ENCODE measurements at regions not wholly inside any gene's neighbourhood (a gene's known extent, or its start where the extent isn't known, plus 50 kb on each side); places are given as distances from the start of the nearest gene placed in this dataset.

DNA sequence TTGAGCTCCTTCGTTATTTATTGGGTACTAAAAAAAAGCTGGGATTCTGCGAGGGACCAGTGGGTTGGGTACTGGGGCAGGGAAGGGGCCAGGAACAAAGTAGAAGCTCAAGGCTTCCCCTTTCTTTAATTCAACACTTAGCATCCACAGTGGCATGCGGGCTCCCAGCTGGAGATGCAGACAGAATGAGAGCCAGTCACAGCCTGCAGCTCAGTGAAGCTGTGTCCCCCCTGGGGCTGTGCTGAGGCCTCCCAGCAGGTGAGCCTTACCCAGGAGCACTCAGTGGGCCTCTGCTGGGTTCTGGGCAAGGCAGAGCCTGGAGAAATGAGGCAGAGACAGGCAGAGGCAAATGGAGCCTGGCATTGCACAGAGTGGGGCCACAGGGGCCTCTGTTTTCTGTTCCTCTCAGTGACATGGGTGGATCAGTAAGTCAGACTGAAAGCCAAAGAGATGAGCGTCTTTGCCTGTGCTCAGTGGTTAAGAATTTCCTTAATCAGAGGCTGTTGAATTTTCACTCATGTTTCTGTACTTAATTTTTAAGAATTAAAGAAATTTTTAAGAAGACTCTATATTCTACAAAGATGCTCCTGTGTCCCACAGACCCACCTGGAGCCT lies 181.4 kb upstream of the RBPJ start:
- Histone ChIP-seq H3K27ac (no peak overlapping the region), H3K27me3 (no peaks in the 10 kb centered on the region), H3K9me3 (no peaks in the 10 kb centered on the region), H3K4me3 (no peak overlapping the region), H3K4me1 (peaks cover 0 to 16% of the 10 kb centered on the region in 2 donors), H3K36me3 (no peaks in the 10 kb centered on the region)
- TF ChIP-seq, protein P1, sequence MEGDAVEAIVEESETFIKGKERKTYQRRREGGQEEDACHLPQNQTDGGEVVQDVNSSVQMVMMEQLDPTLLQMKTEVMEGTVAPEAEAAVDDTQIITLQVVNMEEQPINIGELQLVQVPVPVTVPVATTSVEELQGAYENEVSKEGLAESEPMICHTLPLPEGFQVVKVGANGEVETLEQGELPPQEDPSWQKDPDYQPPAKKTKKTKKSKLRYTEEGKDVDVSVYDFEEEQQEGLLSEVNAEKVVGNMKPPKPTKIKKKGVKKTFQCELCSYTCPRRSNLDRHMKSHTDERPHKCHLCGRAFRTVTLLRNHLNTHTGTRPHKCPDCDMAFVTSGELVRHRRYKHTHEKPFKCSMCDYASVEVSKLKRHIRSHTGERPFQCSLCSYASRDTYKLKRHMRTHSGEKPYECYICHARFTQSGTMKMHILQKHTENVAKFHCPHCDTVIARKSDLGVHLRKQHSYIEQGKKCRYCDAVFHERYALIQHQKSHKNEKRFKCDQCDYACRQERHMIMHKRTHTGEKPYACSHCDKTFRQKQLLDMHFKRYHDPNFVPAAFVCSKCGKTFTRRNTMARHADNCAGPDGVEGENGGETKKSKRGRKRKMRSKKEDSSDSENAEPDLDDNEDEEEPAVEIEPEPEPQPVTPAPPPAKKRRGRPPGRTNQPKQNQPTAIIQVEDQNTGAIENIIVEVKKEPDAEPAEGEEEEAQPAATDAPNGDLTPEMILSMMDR (IDR thresholded peaks at IDR 0.05) = no peak
- DNase-seq = no peak
- no peak for ATAC-seq
- intact Hi-C loops (cut with DNase I) = no loop called here

DNA sequence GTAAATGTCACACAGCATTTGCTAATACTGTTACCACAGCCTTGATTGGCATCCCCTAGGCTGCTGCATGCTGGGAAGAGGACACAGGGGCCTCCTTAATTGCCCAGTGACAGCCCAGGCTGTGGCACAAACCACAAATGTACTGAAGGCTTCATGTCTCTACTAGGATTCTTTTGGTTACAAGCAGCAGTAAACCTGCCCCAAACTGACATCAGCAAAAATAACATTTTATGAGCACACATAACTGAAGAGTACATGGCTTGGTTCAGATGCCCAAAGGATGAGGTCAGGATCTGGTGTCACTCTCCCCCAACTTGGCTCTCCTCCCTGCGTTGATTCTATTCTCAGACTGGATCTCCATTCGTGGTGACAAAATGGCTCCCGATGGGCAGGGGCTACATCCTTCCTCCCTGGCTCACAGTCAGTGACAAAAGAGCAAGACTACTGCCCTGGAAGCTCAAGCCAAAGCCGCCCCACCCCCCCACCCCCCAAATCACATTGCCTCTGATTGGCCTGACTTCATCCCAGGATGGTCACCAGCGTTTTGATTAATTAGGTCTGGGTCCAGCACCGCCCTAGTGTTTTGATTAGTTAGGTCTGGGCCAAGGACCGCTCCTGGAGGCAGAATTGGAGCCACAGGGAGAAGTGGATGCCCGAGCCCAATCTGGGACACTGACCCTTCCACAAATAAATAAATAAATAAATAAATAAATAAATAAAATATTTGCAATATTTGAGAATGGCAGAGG lies 180.5 kb upstream of the RBPJ start:
- no peak overlapping the region for H3K4me3 ChIP-seq
- DNase-seq = no peak
- no peaks in the 10 kb centered on the region for H3K36me3 ChIP-seq
- no peaks in the 10 kb centered on the region for H3K9me3 ChIP-seq
- no peaks in the 10 kb centered on the region for H3K27me3 ChIP-seq
- ATAC-seq = no peak
- peaks cover 2 to 19% of the 10 kb centered on the region in 2 donors for H3K4me1 ChIP-seq
- H3K27ac ChIP-seq = no peak overlapping the region
- TF ChIP-seq, protein P1 (IDR thresholded peaks at IDR 0.05) = no peak
- intact Hi-C loops (cut with DNase I) = no loop called here

DNA sequence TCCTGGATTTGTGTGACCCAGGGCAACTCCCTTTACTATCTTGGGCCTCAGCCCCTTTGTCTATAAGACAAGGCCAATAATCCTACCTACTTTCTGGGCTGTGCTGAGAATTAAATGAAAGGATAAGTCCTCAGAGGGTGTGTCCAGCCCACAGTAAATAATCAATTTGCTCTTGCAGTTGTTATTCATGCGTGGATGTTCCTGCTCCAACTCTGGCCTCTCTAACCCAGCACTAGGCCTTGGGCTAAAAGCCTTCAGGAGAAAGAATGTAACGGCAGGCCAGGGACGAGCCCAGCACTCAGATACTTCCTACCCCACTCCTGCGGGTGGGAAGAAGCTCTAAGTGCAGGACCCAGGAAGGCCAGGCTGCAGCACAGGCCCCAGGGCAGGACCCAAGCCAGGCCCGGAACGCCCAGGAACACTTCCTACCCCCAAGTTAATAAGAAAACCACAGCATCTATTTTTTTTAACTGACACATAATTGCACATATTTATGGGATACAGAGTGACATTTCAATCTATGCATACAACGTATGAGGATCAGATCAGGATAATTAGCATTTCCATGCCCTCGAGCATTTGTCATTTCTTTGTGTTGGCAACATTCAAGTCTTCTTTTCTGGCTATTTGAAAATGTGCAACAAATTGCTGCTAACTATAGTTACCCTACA lies 179.6 kb upstream of the RBPJ start:
- no peak overlapping the region for H3K4me3 ChIP-seq
- H3K9me3 ChIP-seq = no peaks in the 10 kb centered on the region
- H3K36me3 ChIP-seq = no peaks in the 10 kb centered on the region
- no peaks in the 10 kb centered on the region for H3K27me3 ChIP-seq
- ATAC-seq = peak; percentile 23
- peaks cover 3 to 19% of the 10 kb centered on the region in 2 donors for H3K4me1 ChIP-seq
- peak overlapping the region in 1 of 2 donors; percentile 42 for H3K27ac ChIP-seq
- intact Hi-C loops (cut with DNase I) = no loop called here
- TF ChIP-seq, protein P1 (IDR thresholded peaks at IDR 0.05) = no peak
- DNase-seq = no peak

DNA sequence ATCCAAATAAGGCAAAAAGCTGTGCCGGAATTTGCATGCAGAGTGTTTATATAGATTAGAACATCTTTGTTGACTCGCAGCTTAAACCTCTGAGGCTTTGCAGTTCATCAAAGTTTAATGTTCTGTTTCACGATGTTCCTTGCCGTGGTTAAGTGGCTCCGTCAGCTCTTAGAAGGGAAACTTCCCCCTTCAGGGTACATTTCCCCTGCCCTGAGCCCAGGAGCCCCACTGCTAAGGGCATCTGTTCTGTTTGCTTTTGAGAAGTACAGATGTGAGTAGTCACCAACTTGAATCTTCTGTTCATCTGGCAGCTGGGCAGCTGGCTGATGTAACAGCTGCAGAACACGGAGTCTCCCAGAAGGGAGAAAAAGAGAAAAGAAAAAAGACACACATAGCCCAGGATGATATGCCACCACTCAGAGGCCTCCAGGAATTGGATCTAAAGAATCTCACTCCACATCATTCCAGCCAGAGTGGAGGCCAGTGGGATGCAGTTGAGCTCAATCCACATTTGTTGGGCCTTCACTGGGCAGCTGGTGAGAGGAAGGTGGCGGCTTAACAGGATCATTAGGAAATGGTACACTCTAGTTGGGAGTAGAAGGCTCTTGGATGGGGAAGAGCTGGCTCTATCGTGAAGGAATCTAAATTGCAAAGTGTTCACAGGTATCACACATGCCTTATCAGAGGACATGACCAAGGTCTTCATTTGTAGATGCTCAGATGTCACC lies 178.7 kb upstream of the RBPJ start:
- H3K36me3 ChIP-seq = no peaks in the 10 kb centered on the region
- intact Hi-C loops (cut with DNase I) = no loop called here
- TF ChIP-seq, protein P1 (IDR thresholded peaks at IDR 0.05) = no peak
- ATAC-seq (peak; percentile 77), DNase-seq (peak in 2 of 4 donors; percentile 44 to 66)
- H3K9me3 ChIP-seq = no peaks in the 10 kb centered on the region
- H3K27ac ChIP-seq = peak overlapping the region in 1 of 2 donors; percentile 42
- no peaks in the 10 kb centered on the region for H3K27me3 ChIP-seq
- peaks cover 3 to 19% of the 10 kb centered on the region in 2 donors for H3K4me1 ChIP-seq
- H3K4me3 ChIP-seq = no peak overlapping the region

Data from left lung (tissue), 4 donors.